NCI-H1930 (cell line): ENCODE measurements at regions not wholly inside any gene's neighbourhood (a gene's known extent, or its start where the extent isn't known, plus 50 kb on each side); places are given as distances from the start of the nearest gene placed in this dataset.
"Not testable (repeated sequence)": the region's sequence is repeated elsewhere in the genome, so short reads cannot be mapped to it uniquely, and the experiment has no call there.

Experiments used
- DNase-seq, 2 experiments: peaks; one replicate each; lab custom pipeline; 2025; lab: John Stamatoyannopoulos, UW

DNA sequence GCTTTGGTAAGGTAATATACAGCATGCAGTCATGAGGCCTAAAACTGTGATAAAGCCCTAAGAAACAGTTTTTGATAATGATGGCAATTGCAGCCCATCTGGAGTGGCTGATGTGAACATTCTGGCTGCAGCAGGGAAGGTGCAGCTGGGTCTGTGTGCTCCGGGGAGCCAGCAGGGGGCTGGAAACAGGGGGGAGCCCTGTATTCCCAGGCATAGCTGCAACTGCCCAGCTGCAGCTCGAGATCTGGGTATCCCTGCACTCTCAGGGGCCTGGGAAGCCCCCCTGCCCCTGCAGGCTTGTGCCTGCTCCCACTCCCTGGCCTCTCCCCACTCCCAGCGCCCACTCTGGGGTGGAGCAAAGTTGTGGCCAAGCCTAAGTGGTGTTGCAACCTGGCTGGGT, 95.6 kb downstream of the RRAGB start:
- no peak for DNase-seq

DNA sequence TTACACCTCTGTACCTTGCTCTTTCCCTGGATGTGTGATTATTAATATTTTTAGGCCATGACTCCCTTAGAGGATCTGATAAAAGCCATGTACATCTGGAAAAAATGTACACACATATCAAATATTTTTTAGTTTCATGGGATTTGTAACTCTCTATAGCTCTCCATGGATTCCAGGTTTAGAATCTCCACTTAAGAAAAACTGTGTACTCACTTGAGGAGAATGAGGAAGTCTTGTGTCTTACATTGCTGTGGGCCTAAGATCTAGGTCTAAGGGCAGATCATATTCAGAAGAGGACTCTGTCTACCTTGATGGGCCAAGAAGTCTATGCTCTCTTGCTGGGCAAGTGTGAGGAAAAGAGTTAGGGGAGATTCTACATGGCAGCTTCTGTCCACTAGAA, 98.0 kb downstream of the RRAGB start:
- DNase-seq = no peak

GRCh38 chrX:55816023-55816422, 98.5 kb downstream of the RRAGB start:
- no peak for DNase-seq

GRCh38 chrX:55818673-55819375, 101.3 kb downstream of the RRAGB start:
- no peak for DNase-seq

- DNase-seq = no peak
These were observed 121.9 kb downstream of the RRAGB start for GRCh38 chrX:55839485-55839884.

GRCh38 chrX:55841962-55842752, 124.6 kb downstream of the RRAGB start:
- no peak for DNase-seq

DNA sequence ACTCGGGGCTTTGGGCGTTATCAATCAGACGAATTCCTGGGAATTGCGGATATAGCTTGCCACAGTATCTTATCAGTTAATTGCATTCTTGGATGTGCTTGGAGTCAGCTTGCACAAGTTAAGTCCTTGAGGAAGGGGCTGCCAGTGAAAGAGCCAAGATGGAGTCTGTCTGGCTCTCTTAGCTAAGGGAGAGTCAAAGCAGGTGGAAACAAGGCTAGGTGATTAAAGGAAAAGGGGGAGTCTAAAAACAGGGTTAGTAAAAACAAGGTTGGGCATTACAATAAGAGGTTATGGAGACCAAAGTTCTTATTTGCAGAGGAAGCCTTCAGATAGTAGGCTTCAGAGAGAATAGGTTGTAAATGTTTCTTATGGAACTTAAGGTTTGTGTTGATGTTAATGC, 149.2 kb downstream of the RRAGB start:
- DNase-seq = not testable (repeated sequence)

DNA sequence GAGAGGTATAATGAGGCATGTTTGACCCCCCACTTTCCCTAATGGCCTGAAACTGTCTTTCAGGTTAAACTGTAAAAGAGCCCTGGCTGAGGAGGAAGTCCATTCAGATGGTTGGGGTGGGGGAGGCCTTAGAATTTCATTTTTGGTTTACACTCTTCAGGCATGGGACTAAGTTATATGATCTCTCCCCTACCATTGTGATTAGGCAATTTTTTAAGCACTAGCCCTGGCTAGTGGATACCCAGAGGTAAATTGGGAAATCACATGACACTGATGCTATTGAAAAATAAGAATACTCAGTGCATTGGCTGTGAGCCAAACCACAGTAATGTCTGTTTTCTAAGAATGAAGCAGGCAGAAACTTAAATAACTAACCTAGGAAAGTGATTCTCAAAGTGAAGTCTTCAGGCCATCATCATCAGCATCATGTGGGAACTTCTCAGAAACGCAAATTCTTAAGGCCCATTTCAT, 149.7 kb downstream of the RRAGB start:
- DNase-seq = no peak

DNA sequence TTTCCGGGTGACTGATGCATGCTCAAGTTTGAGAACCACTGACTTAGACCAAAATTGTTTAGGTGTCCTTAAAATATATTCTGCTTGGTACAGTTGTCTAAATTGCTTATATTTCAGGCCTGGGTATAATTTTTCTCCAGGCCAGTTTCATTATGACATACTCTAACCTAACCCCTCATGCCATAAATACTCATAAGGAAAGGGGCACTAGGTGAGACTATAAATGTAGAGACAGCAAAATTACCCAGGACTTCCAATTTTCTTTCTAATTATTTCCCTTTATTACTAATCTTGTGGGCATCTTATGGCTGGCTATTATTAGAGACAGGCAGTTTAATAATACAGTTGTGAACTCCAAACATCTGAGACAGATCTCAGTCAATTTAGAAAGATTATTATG, 150.2 kb downstream of the RRAGB start:
- no peak for DNase-seq

GRCh38 chrX:55874807-55875206, 157.3 kb downstream of the RRAGB start:
- no peak for DNase-seq

- DNase-seq = not testable (repeated sequence)
These were observed 166.0 kb downstream of the RRAGB start for GRCh38 chrX:55883541-55883940.

DNA sequence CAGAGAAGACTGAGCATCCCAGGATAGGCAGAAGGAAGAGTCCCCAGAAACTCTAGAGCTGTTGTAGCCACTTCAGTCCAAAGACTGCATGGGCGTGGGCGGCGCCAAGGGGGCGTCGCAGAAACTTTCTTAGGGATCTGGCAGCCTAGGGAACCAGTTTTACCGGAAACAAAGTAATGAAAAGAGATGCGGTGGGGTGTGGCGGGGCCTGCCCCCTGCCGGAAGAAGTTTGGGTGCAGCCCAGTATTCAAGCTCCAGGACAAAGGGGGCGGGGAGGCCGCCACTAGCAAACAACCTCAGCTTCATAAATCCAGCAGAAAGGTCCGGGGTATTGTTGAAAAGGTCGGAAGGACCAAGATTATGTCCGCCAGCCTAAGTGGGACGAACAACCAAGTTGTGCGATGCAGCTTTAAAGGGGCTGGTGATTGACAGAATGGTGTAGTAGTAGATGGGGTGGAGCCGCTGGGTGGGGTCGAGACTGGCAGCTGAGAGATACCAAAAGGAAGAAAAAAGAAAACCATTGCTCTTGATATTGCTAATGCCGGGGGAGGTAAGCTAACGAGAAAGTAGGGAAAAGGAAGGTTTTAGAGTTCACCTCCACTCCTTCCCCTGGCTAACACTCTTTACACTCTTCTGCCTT, 190.5 kb downstream of the RRAGB start:
- peak; percentile 7 to 9 for DNase-seq

- DNase-seq = no peak
These were observed 191.2 kb downstream of the RRAGB start for GRCh38 chrX:55908661-55909212.

GRCh38 chrX:55919367-55920221, 202.0 kb downstream of the RRAGB start:
- no peak for DNase-seq

GRCh38 chrX:55924574-55924973, 207.0 kb downstream of the RRAGB start:
- no peak for DNase-seq

GRCh38 chrX:55928529-55928928, 211.0 kb downstream of the RRAGB start:
- DNase-seq = not testable (repeated sequence)
